T-helper 2 cell treated with Interferon-gamma antibody and Interleukin-4, amounts not matched to agents 5 μg/mL and 100 μg/mL, for 36 hours (primary cell): ENCODE measurements at regions not wholly inside any gene's neighbourhood (a gene's known extent, or its start where the extent isn't known, plus 50 kb on each side); places are given as distances from the start of the nearest gene placed in this dataset.

Experiments
- DNase-seq: peaks from one replicate; pipeline ENCODE4 v3.0.0; 2021; ENCODE audit warnings: low spot score
- H3K27ac Mint-ChIP-seq: one replicate; pipeline ENCODE4 v1.8.0; 2021; ENCODE audit warnings: mild to moderate bottlenecking, mixed read lengths
- H3K27me3 Mint-ChIP-seq: one replicate; pipeline ENCODE4 v1.8.0; 2021; ENCODE audit warnings: low read depth, mixed read lengths
- H3K36me3 Mint-ChIP-seq: one replicate; pipeline ENCODE4 v1.8.0; 2021; ENCODE audit warnings: low read depth, mixed read lengths
- H3K4me1 Mint-ChIP-seq: one replicate; pipeline ENCODE4 v1.8.0; 2021; ENCODE audit warnings: low read depth, mixed read lengths
- H3K4me3 Mint-ChIP-seq: one replicate; pipeline ENCODE4 v1.8.0; 2022; ENCODE audit warnings: mild to moderate bottlenecking, moderate library complexity, mixed read lengths
- H3K9me3 Mint-ChIP-seq: one replicate; pipeline ENCODE4 v1.8.0; 2021; ENCODE audit warnings: mixed read lengths

- Mint-ChIP-seq H3K4me1 (no peaks in the 10 kb centered on the region), H3K9me3 (no peaks in the 10 kb centered on the region), H3K4me3 (no peak overlapping the region), H3K27ac (no peak overlapping the region), H3K27me3 (no peaks in the 10 kb centered on the region), H3K36me3 (no peaks in the 10 kb centered on the region)
- DNase-seq = no peak
Observed at GRCh38 chr5:97728920-97729319, 545.9 kb upstream of the RIOK2 start.

GRCh38 chr5:97729938-97730337 lies 546.9 kb upstream of the RIOK2 start:
- no peaks in the 10 kb centered on the region for H3K4me1 Mint-ChIP-seq
- no peak overlapping the region for H3K27ac Mint-ChIP-seq
- no peak overlapping the region for H3K4me3 Mint-ChIP-seq

GRCh38 chr5:97735209-97735608 lies 552.2 kb upstream of the RIOK2 start:
- no peak for DNase-seq
- Mint-ChIP-seq H3K27ac (no peak overlapping the region), H3K27me3 (no peaks in the 10 kb centered on the region), H3K4me3 (no peak overlapping the region), H3K36me3 (no peaks in the 10 kb centered on the region), H3K9me3 (no peaks in the 10 kb centered on the region), H3K4me1 (no peaks in the 10 kb centered on the region)

More at GRCh38 chr5:97729938-97730337, 546.9 kb upstream of the RIOK2 start:
- Mint-ChIP-seq H3K36me3 (no peaks in the 10 kb centered on the region), H3K9me3 (no peaks in the 10 kb centered on the region), H3K27me3 (no peaks in the 10 kb centered on the region)
- no peak for DNase-seq

- H3K27me3 Mint-ChIP-seq = no peaks in the 10 kb centered on the region
- no peaks in the 10 kb centered on the region for H3K4me1 Mint-ChIP-seq
- no peaks in the 10 kb centered on the region for H3K36me3 Mint-ChIP-seq
- no peak overlapping the region for H3K4me3 Mint-ChIP-seq
- no peak overlapping the region for H3K27ac Mint-ChIP-seq
- no peaks in the 10 kb centered on the region for H3K9me3 Mint-ChIP-seq
- no peak for DNase-seq
Observed at GRCh38 chr5:97737608-97738007, 554.6 kb upstream of the RIOK2 start.

- Mint-ChIP-seq H3K4me3 (no peak overlapping the region), H3K36me3 (no peaks in the 10 kb centered on the region), H3K27ac (no peak overlapping the region), H3K27me3 (no peaks in the 10 kb centered on the region), H3K9me3 (peaks cover 3% of the 10 kb centered on the region), H3K4me1 (no peaks in the 10 kb centered on the region)
- no peak for DNase-seq
Observed at GRCh38 chr5:97745817-97746216, 562.8 kb upstream of the RIOK2 start.

GRCh38 chr5:97750576-97750975 lies 567.5 kb upstream of the RIOK2 start:
- no peak overlapping the region for H3K27ac Mint-ChIP-seq
- no peaks in the 10 kb centered on the region for H3K4me1 Mint-ChIP-seq
- DNase-seq = no peak
- no peaks in the 10 kb centered on the region for H3K36me3 Mint-ChIP-seq
- H3K4me3 Mint-ChIP-seq = no peak overlapping the region
- H3K9me3 Mint-ChIP-seq = no peaks in the 10 kb centered on the region
- H3K27me3 Mint-ChIP-seq = no peaks in the 10 kb centered on the region

GRCh38 chr5:97751540-97751939 lies 568.5 kb upstream of the RIOK2 start:
- no peak overlapping the region for H3K27ac Mint-ChIP-seq
- no peaks in the 10 kb centered on the region for H3K4me1 Mint-ChIP-seq
- H3K27me3 Mint-ChIP-seq = no peaks in the 10 kb centered on the region
- H3K36me3 Mint-ChIP-seq = no peaks in the 10 kb centered on the region
- H3K9me3 Mint-ChIP-seq = no peaks in the 10 kb centered on the region
- no peak for DNase-seq
- no peak overlapping the region for H3K4me3 Mint-ChIP-seq

- Mint-ChIP-seq H3K9me3 (no peaks in the 10 kb centered on the region), H3K27me3 (no peaks in the 10 kb centered on the region), H3K4me1 (no peaks in the 10 kb centered on the region), H3K27ac (no peak overlapping the region), H3K36me3 (no peaks in the 10 kb centered on the region), H3K4me3 (no peak overlapping the region)
- DNase-seq = no peak
Observed at GRCh38 chr5:97752871-97753270, 569.8 kb upstream of the RIOK2 start.

- Mint-ChIP-seq H3K9me3 (no peaks in the 10 kb centered on the region), H3K36me3 (no peaks in the 10 kb centered on the region), H3K27ac (no peak overlapping the region), H3K4me3 (no peak overlapping the region), H3K4me1 (no peaks in the 10 kb centered on the region), H3K27me3 (no peaks in the 10 kb centered on the region)
- no peak for DNase-seq
Observed at GRCh38 chr5:97762483-97762882, 579.4 kb upstream of the RIOK2 start.

GRCh38 chr5:97764700-97765099 lies 581.7 kb upstream of the RIOK2 start:
- Mint-ChIP-seq H3K27ac (no peak overlapping the region), H3K9me3 (no peaks in the 10 kb centered on the region), H3K4me3 (no peak overlapping the region), H3K27me3 (no peaks in the 10 kb centered on the region), H3K36me3 (no peaks in the 10 kb centered on the region), H3K4me1 (no peaks in the 10 kb centered on the region)
- no peak for DNase-seq

GRCh38 chr5:97778451-97778850 lies 595.4 kb upstream of the RIOK2 start:
- no peaks in the 10 kb centered on the region for H3K36me3 Mint-ChIP-seq

GRCh38 chr5:97788369-97788768 lies 605.3 kb upstream of the RIOK2 start:
- Mint-ChIP-seq H3K4me3 (no peak overlapping the region), H3K4me1 (no peaks in the 10 kb centered on the region), H3K9me3 (peaks cover 4% of the 10 kb centered on the region), H3K27ac (no peak overlapping the region), H3K36me3 (no peaks in the 10 kb centered on the region), H3K27me3 (no peaks in the 10 kb centered on the region)
- no peak for DNase-seq

More at GRCh38 chr5:97778451-97778850, 595.4 kb upstream of the RIOK2 start:
- Mint-ChIP-seq H3K4me3 (no peak overlapping the region), H3K27ac (no peak overlapping the region), H3K4me1 (no peaks in the 10 kb centered on the region), H3K27me3 (no peaks in the 10 kb centered on the region), H3K9me3 (no peaks in the 10 kb centered on the region)
- no peak for DNase-seq

- Mint-ChIP-seq H3K36me3 (no peaks in the 10 kb centered on the region), H3K27me3 (no peaks in the 10 kb centered on the region), H3K27ac (no peak overlapping the region), H3K9me3 (peaks cover 4% of the 10 kb centered on the region), H3K4me3 (no peak overlapping the region), H3K4me1 (no peaks in the 10 kb centered on the region)
- DNase-seq = no peak
Observed at GRCh38 chr5:97797994-97798451, 615.0 kb upstream of the RIOK2 start.

- peaks cover 10% of the 10 kb centered on the region for H3K9me3 Mint-ChIP-seq
- H3K4me3 Mint-ChIP-seq = no peak overlapping the region
- DNase-seq = no peak
- H3K36me3 Mint-ChIP-seq = no peaks in the 10 kb centered on the region
- H3K27me3 Mint-ChIP-seq = no peaks in the 10 kb centered on the region
- no peak overlapping the region for H3K27ac Mint-ChIP-seq
- H3K4me1 Mint-ChIP-seq = no peaks in the 10 kb centered on the region
Observed at GRCh38 chr5:97801461-97801860, 618.4 kb upstream of the RIOK2 start.

GRCh38 chr5:97820138-97820537 lies 637.1 kb upstream of the RIOK2 start:
- H3K4me1 Mint-ChIP-seq = no peaks in the 10 kb centered on the region
- peaks cover 6% of the 10 kb centered on the region for H3K9me3 Mint-ChIP-seq
- H3K27me3 Mint-ChIP-seq = no peaks in the 10 kb centered on the region
- DNase-seq = no peak
- H3K36me3 Mint-ChIP-seq = no peaks in the 10 kb centered on the region
- H3K4me3 Mint-ChIP-seq = no peak overlapping the region
- no peak overlapping the region for H3K27ac Mint-ChIP-seq
